Body of pancreas (tissue), 4 donors: ENCODE measurements at regions not wholly inside any gene's neighbourhood (a gene's known extent, or its start where the extent isn't known, plus 50 kb on each side); places are given as distances from the start of the nearest gene placed in this dataset.

Experiments used
- POLR2A ChIP-seq, 3 donors: fragments of 450-650 bp; IDR thresholded peaks; one replicate each; pipeline ENCODE4 v1.6.1; 2016; ENCODE audit warnings: antibody characterized with exemption in 3 of 3, mild to moderate bottlenecking in 2 of 3
- TF ChIP-seq, protein P1 (sequence below), 7 experiments: fragments of 450-650 bp in 4 of 7; fragments of 200-600 bp in 3 of 7; sonication (generic) in 3 of 7; IDR thresholded peaks; one replicate each; pipeline ENCODE4 v1.5.1; 2016 to 2019; ENCODE audit warnings: antibody characterized with exemption in 7 of 7

- TF ChIP-seq, protein P1, sequence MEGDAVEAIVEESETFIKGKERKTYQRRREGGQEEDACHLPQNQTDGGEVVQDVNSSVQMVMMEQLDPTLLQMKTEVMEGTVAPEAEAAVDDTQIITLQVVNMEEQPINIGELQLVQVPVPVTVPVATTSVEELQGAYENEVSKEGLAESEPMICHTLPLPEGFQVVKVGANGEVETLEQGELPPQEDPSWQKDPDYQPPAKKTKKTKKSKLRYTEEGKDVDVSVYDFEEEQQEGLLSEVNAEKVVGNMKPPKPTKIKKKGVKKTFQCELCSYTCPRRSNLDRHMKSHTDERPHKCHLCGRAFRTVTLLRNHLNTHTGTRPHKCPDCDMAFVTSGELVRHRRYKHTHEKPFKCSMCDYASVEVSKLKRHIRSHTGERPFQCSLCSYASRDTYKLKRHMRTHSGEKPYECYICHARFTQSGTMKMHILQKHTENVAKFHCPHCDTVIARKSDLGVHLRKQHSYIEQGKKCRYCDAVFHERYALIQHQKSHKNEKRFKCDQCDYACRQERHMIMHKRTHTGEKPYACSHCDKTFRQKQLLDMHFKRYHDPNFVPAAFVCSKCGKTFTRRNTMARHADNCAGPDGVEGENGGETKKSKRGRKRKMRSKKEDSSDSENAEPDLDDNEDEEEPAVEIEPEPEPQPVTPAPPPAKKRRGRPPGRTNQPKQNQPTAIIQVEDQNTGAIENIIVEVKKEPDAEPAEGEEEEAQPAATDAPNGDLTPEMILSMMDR (IDR thresholded peaks at IDR 0.05): no peak
- no peak for TF ChIP-seq POLR2A (IDR thresholded peaks at IDR 0.05)
Measured at GRCh38 chr11:38460896-38461295, 1862.9 kb upstream of the RAG2 start.
